ENCODE measurements at regions not wholly inside any gene's neighbourhood (a gene's known extent, or its start where the extent isn't known, plus 50 kb on each side); places are given as distances from the start of the nearest gene placed in this dataset.
A peak's percentile ranks its signal among the peaks of the same experiment; 100 is the strongest.
"Not testable (repeated sequence)": the region's sequence is repeated elsewhere in the genome, so short reads cannot be mapped to it uniquely, and the experiment has no call there.

DNA sequence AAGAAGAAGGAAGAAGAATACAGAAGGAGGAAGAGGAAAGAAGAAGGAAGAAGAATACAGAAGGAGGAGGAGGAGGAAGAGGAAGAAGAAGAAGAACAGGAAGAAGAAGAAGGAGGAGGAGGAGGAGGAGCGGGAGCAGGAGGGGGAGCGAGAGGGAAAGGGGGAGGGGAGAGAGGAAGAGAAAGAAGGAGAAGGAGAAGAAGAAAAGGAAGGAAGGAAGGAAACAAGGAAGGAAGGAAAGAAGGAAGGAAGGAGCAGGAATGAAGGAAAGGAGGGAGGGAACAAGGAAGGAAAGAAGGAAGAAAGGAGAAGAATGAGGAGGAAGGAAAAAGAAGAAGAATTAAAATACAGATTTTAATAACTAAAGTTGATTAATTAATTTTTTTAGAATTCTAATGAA is 82.5 kb upstream of the PTPN13 start:
- no peak for ATAC-seq
- TF ChIP-seq ARNTL (CRISPR knock-in tag; IDR thresholded peaks at IDR 0.05; ENCODE audit: borderline replicate concordance, low read depth) (no peak), GLIS3 (CRISPR knock-in tag; IDR thresholded peaks at IDR 0.05) (no peak)
- TF ChIP-seq, protein P1, sequence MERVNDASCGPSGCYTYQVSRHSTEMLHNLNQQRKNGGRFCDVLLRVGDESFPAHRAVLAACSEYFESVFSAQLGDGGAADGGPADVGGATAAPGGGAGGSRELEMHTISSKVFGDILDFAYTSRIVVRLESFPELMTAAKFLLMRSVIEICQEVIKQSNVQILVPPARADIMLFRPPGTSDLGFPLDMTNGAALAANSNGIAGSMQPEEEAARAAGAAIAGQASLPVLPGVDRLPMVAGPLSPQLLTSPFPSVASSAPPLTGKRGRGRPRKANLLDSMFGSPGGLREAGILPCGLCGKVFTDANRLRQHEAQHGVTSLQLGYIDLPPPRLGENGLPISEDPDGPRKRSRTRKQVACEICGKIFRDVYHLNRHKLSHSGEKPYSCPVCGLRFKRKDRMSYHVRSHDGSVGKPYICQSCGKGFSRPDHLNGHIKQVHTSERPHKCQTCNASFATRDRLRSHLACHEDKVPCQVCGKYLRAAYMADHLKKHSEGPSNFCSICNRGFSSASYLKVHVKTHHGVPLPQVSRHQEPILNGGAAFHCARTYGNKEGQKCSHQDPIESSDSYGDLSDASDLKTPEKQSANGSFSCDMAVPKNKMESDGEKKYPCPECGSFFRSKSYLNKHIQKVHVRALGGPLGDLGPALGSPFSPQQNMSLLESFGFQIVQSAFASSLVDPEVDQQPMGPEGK (CRISPR knock-in tag; IDR thresholded peaks at IDR 0.05; ENCODE audit: borderline replicate concordance): no peak
- TF ChIP-seq, protein P2, sequence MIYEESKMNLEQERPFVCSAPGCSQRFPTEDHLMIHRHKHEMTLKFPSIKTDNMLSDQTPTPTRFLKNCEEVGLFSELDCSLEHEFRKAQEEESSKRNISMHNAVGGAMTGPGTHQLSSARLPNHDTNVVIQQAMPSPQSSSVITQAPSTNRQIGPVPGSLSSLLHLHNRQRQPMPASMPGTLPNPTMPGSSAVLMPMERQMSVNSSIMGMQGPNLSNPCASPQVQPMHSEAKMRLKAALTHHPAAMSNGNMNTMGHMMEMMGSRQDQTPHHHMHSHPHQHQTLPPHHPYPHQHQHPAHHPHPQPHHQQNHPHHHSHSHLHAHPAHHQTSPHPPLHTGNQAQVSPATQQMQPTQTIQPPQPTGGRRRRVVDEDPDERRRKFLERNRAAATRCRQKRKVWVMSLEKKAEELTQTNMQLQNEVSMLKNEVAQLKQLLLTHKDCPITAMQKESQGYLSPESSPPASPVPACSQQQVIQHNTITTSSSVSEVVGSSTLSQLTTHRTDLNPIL (CRISPR knock-in tag; IDR thresholded peaks at IDR 0.05; ENCODE audit: low read depth): no peak

DNA sequence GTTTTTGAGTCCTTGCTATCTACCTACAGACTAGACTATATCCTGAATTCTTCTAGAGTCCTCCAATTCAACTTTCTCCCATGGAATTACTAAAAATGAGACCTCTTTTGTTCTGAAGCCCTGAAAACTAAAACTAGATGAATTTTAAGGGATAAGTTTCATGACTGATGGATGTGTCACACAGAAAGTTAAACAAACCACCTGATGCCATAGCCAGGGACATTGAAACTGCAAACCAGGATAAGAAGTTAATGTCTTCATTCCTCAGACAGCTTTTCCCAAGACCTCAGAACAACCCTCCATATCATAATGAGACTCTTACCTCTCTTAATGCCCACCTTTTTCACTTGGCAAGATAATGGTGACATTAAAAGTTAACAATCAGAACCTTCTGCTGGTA is 81.5 kb upstream of the PTPN13 start:
- ATAC-seq: no peak

GRCh38 chr4:86515963-86516362 is 78.2 kb upstream of the PTPN13 start:
- ATAC-seq: not testable (repeated sequence)

More for the DNA sequence above, 81.5 kb upstream of the PTPN13 start:
- TF ChIP-seq TSHZ2 (CRISPR knock-in tag; IDR thresholded peaks at IDR 0.05): no peak
- no peak for TF ChIP-seq GLIS3 (CRISPR knock-in tag; IDR thresholded peaks at IDR 0.05)
- no peak for TF ChIP-seq ISL1 (CRISPR knock-in tag; IDR thresholded peaks at IDR 0.05)
- no peak for TF ChIP-seq ZFP3 (CRISPR knock-in tag; IDR thresholded peaks at IDR 0.05)

GRCh38 chr4:86521373-86521969 is 72.6 kb upstream of the PTPN13 start:
- ATAC-seq: no peak
- TF ChIP-seq ZNF565 (CRISPR knock-in tag; conservative IDR thresholded peaks at IDR 0.05; ENCODE audit: low read depth) (no peak), ISL1 (CRISPR knock-in tag; IDR thresholded peaks at IDR 0.05) (no peak), POU6F1 (CRISPR knock-in tag; IDR thresholded peaks at IDR 0.05; ENCODE audit: borderline replicate concordance, low read depth) (no peak), RARB (CRISPR knock-in tag; IDR thresholded peaks at IDR 0.05) (no peak)
- TF ChIP-seq, protein P2 (CRISPR knock-in tag; IDR thresholded peaks at IDR 0.05; ENCODE audit: low read depth): no peak

DNA sequence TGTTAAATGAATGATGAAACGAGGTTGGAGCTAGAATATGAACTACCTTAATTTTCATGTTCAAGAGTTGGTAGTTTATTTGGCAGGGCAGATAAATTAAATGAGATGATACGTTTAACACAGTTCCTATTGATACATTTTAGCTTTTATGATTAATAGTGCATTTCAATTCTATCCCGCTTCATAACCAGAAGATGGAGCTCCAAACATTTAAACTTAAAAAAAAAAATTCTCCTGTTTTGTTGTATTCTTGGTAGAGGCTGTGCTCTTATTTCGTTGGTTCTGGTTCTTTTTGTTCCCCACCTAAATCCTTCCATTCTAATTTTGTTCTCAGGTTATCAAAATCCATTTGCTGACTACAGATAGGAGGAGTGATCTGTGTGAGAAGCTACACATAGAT is 71.8 kb upstream of the PTPN13 start:
- 0 out of 3 replicates have a peak, but pooled peaks have one; percentile 35 for ATAC-seq
- TF ChIP-seq ARNTL (CRISPR knock-in tag; IDR thresholded peaks at IDR 0.05; ENCODE audit: borderline replicate concordance, low read depth): no peak
- TF ChIP-seq SNAI2 (CRISPR knock-in tag; IDR thresholded peaks at IDR 0.05): no peak
- no peak for TF ChIP-seq POU6F1 (CRISPR knock-in tag; IDR thresholded peaks at IDR 0.05; ENCODE audit: borderline replicate concordance, low read depth)
- TF ChIP-seq ZNF565 (CRISPR knock-in tag; conservative IDR thresholded peaks at IDR 0.05; ENCODE audit: low read depth): no peak
- TF ChIP-seq TOX (CRISPR knock-in tag; IDR thresholded peaks at IDR 0.05; ENCODE audit: borderline replicate concordance): no peak
- no peak for TF ChIP-seq CSRNP3 (CRISPR knock-in tag; IDR thresholded peaks at IDR 0.05)
- no peak for TF ChIP-seq ZNF70 (CRISPR knock-in tag; IDR thresholded peaks at IDR 0.05)
- TF ChIP-seq, protein P2 (CRISPR knock-in tag; IDR thresholded peaks at IDR 0.05; ENCODE audit: low read depth): no peak
- TF ChIP-seq ZFP3 (CRISPR knock-in tag; IDR thresholded peaks at IDR 0.05): no peak
- TF ChIP-seq PPARA (CRISPR knock-in tag; IDR thresholded peaks at IDR 0.05; ENCODE audit: borderline replicate concordance): no peak
- no peak for TF ChIP-seq BACH2 (CRISPR knock-in tag; IDR thresholded peaks at IDR 0.05; ENCODE audit: borderline replicate concordance)
